ENCODE measurements at regions not wholly inside any gene's neighbourhood (a gene's known extent, or its start where the extent isn't known, plus 50 kb on each side); places are given as distances from the start of the nearest gene placed in this dataset.

DNA sequence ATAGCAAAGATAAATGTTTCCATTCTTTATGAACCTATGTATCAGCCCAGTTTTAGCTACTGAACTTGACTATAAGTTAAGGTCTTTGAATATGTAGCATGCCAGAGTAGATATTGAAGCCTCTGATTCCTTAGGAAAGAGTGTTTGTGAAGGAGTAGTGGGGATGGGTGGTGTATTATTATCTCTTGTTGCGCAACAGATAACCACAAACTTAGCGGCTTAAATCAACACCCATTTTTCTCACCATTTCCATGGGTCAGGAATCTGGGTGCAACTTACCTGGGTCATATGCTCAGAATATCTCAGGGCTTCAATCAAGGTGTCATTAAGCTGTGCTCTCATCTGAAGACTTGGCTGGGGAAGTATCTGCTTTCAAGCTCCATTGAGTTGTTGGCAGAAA is 251.4 kb upstream of the PUDP start:
- TF ChIP-seq POLR2AphosphoS5 (IDR thresholded peaks at IDR 0.05; ENCODE audit: low read depth, low read length), result no peak
- no peak for TF ChIP-seq POLR2A (IDR thresholded peaks at IDR 0.05; ENCODE audit: low read depth, low read length)
- TF ChIP-seq TAF1 (IDR thresholded peaks at IDR 0.05; ENCODE audit: borderline replicate concordance, low read depth, low read length), result no peak

Measured in GM12892 (cell line).